ENCODE measurements at regions not wholly inside any gene's neighbourhood (a gene's known extent, or its start where the extent isn't known, plus 50 kb on each side); places are given as distances from the start of the nearest gene placed in this dataset.
"Not testable (repeated sequence)": the region's sequence is repeated elsewhere in the genome, so short reads cannot be mapped to it uniquely, and the experiment has no call there.

DNA sequence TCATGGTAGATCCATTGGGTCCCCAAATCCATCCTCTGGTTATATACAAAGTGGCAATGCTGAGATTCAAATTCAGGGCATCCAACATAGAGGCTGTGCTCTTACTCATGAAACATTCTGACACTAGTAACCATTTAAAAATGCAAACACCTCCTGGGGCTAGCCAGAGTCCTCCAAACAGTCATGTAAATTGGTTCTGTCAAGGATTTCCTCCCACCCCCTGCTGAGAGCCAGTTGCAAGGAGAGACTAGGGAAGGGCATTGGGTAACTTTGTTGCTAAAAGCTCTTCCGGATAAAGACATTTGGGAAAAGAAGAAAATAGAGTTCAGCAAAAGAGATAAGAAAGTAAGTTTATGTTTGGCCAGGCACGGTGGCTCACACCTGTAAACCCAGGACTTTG lies 58.3 kb downstream of the ART5 start:
- DNase-seq (ENCODE audit: low spot score): not testable (repeated sequence)

DNA sequence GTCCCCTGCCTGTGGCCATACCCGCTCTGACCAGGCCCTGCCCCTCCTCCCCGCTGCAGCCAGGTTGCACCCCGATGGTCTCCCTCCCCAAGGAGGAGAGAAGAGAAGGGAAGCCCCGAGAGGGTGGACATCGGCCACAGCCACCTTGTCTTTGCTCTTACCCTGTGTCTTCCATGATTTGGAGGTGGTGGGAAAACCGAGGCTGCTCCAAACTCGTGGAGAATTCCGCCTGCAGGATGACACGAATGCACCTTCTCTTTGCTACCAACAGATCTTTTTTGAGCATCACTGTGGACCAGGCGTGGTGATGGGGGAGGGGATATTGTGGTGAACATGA lies 60.4 kb downstream of the ART5 start:
- not testable (repeated sequence) for DNase-seq (ENCODE audit: low spot score)

DNA sequence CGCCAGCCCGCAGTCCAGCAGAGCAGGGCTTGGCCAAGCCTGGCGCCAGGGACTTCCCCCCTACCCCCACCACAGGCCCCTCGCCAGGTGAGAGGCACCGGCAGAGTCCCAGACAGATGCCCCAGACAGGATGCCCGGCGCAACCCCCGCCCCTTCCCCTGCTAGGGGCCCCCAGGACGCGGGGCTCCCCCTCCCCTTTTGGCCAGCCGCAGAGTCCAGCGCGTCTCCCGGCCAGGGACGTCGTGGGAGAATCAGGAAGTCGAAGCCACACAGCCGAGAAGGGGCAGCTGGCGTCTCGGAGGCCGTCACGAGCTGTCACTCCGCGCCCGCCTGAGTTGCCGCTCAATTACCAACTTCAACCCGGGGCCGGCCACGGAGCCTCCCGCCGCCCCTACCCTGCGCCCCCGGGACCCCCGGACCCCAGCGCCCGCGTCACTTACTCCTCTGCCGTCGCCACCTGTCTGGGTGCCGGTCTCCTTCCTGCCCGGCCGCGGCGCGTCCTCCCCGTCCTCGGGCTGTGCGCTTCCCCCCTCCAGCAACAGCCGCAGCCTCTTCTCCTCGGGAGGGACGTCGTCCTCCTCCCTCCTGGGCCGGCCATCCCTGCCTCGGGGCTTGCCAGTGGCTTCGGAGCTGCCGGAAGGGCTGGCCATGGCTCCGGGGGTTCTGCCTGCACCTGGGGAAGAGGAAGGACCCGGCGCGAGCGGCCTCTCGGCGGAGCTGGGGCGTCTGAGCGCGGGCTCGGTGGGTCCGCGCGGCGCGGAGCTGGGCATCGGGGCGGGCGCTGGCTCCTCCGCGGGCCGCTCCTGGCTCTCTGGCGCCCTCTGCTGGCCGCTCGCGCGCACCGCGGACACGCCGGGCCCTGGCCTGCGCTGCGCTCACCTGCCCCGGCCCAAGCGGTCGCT lies 61.1 kb downstream of the ART5 start:
- DNase-seq (ENCODE audit: low spot score): not testable (repeated sequence)

DNA sequence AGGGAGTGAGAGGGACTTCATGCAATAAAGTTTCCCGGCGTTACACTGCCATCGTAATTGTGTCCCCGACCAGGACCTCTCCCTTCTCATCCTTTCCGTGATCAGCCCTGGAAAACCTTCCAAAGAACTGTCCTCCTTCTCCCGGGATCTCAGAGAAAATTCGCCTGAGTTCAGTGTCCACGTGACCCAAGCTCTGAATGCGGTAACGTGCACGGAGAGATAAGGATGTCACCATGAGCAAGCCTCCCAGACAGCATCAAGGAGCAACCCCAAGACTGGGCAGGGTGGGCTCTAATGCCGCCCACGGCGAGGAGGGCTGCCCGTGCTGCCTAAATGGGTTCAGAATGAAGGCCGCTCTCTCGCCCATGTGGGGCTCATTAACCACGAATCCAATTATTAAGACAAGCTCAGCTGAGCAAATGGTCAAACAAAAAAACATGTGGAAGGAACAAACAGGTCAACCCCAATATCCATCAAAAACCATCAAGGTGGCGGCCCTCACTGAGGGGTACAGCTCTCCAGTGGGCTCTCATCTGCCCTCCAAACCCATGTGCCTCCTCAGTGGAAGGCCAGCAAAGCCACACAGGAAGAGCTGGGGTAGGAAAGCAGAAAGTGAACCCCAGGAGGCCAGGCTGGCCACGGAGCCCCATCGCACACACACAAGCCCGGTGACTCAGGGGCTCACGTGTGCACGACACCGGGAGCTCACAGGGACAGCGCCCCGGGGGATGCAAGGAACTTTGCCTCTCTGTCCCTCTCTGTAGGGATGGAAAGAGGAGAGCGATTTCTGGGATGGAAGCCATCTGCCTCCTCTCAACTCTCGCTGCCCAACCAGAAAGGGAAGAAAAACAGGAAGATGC lies 62.0 kb downstream of the ART5 start:
- DNase-seq (ENCODE audit: low spot score): not testable (repeated sequence)

- DNase-seq (ENCODE audit: low spot score): not testable (repeated sequence)
Observed at GRCh38 chr11:3576066-3576604, 65.7 kb downstream of the ART5 start.

- not testable (repeated sequence) for DNase-seq (ENCODE audit: low spot score)
Observed at GRCh38 chr11:3572976-3573647, 68.7 kb downstream of the ART5 start.

DNA sequence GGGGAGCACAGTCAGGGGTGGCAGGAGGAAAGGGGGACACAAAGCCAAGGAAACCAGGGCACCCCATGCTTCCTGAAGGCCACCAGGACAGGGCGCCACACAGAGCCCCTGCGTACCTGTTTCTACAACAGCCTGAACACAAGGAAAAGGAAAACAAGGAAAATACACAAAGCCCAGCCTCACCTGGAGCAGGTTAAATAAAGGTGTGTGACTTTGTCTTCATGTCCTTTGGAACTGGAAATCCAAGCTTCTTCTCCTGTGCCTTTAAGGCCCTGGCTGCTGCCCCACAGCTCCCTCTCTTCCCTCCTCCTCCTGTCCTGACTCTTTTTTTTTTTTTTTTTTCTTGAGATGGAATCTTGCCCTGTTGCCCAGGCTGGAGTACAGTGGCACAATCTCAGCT lies 70.0 kb downstream of the ART5 start:
- DNase-seq (ENCODE audit: low spot score): not testable (repeated sequence)

DNA sequence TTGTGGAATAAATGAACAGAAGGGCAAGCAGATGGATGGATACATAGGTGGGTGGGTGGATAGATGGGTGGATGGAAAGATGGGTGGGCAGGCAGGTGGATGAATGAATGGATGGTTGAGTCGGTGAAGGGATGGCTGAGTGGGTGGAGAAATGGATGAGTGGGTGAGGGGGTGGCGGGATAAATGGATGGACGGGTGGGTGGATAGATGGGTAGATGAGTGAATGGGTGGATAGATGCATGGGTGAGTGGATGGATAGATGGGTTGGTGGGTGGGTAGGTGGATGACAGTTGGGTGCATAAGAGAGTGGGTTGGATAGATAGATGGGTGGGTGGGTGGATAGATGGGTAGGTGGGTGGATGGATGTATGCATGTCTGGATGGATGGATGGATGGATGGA lies 76.0 kb downstream of the ART5 start:
- not testable (repeated sequence) for DNase-seq (ENCODE audit: low spot score)

DNA sequence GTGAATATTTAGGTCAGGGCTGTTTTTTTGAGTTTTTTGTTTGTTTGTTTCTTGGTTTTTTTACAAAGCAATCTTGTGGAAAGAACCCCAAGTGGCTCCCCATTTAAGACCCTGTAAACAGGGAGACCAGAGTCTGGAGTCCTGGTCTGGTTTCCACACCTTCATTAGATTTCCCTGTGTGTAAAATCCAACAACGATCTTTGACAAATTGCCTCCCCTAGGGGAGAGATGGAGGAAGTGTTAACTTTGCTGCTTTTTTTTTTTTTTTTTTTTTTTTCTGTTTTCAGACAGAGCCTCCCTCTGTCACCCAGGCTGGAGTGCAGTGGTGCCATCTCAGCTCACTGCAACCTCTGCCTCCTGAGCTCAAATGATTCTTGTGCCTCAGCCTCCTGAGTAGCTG lies 77.4 kb downstream of the ART5 start:
- not testable (repeated sequence) for DNase-seq (ENCODE audit: low spot score)

DNA sequence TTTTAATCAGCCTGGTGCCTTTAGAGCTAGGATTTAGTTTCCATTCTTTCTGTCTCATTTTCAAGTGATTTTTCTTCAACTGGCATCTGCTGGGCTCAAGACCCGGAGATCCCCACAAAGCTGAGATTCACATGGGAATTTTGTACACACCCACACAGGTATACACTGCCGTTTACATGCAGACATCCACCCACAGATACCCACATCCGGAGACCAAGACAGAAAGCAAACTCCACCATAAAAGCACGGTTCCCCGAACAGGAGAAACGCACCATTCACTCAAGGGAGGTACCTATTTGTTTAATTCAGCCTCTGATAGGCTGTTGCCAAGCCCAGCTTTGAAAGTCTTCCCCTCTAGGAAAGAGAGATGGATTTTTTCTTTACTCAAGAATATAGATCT lies 87.2 kb downstream of the ART5 start:
- DNase-seq (ENCODE audit: low spot score): not testable (repeated sequence)

DNA sequence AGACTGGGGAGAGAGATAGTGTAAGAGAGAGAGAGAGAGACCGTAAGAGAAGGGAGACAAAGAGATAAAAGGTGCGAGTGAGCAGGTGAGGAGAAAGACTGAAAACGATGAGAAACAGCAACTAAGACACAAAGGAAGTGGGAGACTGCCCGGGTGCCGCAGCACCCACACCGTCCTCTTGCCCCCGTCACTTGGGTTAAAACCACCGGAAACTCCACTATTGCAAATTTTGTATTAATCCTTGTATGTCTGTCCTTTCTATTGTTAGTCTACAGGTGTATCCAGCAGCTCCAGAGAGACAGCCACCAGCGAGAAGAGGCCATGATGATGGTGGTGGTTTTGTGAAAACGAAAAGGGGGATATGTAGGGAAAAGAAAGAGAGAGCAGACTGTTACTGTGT lies 96.8 kb downstream of the ART5 start:
- not testable (repeated sequence) for DNase-seq (ENCODE audit: low spot score)

DNA sequence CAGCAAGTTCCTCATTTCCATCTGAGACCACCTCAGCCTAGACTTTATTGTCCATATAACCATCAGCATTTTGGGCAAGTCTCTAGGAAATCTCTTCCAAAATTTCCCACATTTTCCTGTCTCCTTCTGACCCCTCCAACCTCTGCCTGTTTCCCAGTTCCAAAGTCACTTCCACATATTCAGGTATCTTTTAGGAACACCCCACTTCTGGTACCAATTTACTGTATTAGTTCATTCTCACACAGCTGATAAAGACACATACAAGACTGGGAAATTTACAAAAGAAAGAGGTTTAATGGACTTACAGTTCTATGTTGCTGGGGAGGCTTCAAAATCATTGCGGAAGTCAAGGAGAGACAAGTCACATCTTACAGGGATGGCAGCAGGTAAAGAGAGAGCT lies 103.6 kb downstream of the ART5 start:
- not testable (repeated sequence) for DNase-seq (ENCODE audit: low spot score)

- DNase-seq (ENCODE audit: low spot score): not testable (repeated sequence)
Observed at GRCh38 chr11:3537254-3537653, 104.5 kb downstream of the ART5 start.

- not testable (repeated sequence) for DNase-seq (ENCODE audit: low spot score)
Observed at GRCh38 chr11:3532958-3533357, 108.8 kb downstream of the ART5 start.

- not testable (repeated sequence) for DNase-seq (ENCODE audit: low spot score)
Observed at GRCh38 chr11:3531280-3531679, 110.5 kb downstream of the ART5 start.

- not testable (repeated sequence) for DNase-seq (ENCODE audit: low spot score)
Observed at GRCh38 chr11:3523567-3523966, 118.2 kb downstream of the ART5 start.

- DNase-seq (ENCODE audit: low spot score): not testable (repeated sequence)
Observed at GRCh38 chr11:3520905-3521304, 120.9 kb downstream of the ART5 start.

DNA sequence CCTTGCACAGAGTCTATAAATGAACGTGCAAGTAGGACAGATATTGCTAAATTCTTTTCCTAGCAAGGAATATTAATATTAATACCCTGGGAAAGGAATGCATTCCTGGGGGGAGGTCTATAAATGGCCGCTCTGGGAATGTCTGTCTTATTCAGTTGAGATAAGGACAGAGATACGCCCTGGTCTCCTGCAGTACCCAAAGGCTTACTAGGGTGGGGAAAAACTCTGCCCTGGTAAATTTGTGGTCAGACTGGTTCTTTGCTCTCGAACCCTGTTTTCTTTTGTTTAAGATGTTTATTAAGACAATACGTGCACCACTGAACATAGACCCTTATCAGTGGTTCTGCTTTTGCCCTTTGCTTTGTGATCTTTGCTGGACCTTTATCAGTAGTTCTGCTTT lies 122.0 kb downstream of the ART5 start:
- DNase-seq (ENCODE audit: low spot score): not testable (repeated sequence)

GRCh38 chr11:3516934-3517567 lies 124.7 kb downstream of the ART5 start:
- not testable (repeated sequence) for DNase-seq (ENCODE audit: low spot score)

GRCh38 chr11:3516345-3516933 lies 125.4 kb downstream of the ART5 start:
- DNase-seq (ENCODE audit: low spot score): not testable (repeated sequence)

All from Ammon's horn (tissue), 1 donor.